ENCODE measurements at regions not wholly inside any gene's neighbourhood (a gene's known extent, or its start where the extent isn't known, plus 50 kb on each side); places are given as distances from the start of the nearest gene placed in this dataset.

GRCh38 chr12:114974333-114974732 lies 290.4 kb upstream of the TBX3 start:
- H3K36me3 Mint-ChIP-seq = no peaks in the 10 kb centered on the region
- H3K27ac Mint-ChIP-seq = no peak overlapping the region
- POLR2A ChIA-PET = no interaction called here
- ATAC-seq (no peak), DNase-seq (no peak)
- H3K4me3 Mint-ChIP-seq = no peak overlapping the region
- peaks cover 0 to 19% (median 8%) of the 10 kb centered on the region in 9 donors for H3K9me3 Mint-ChIP-seq
- H3K4me1 Mint-ChIP-seq = no peaks in the 10 kb centered on the region
- peaks cover 0 to 12% (median 0%) of the 10 kb centered on the region in 5 donors for H3K27me3 Mint-ChIP-seq

- POLR2A ChIA-PET = no interaction called here
- H3K4me1 Mint-ChIP-seq = no peaks in the 10 kb centered on the region
- no peak for DNase-seq
- no peak overlapping the region for H3K4me3 Mint-ChIP-seq
- no peak overlapping the region for H3K27ac Mint-ChIP-seq
- H3K36me3 Mint-ChIP-seq = no peaks in the 10 kb centered on the region
- peaks cover 0 to 12% (median 4%) of the 10 kb centered on the region in 9 donors for H3K9me3 Mint-ChIP-seq
- peaks cover 0 to 10% (median 0%) of the 10 kb centered on the region in 5 donors for H3K27me3 Mint-ChIP-seq
- ATAC-seq = no peak
Observed at GRCh38 chr12:114968727-114969126, 284.8 kb upstream of the TBX3 start.

- H3K4me3 Mint-ChIP-seq = no peak overlapping the region
- POLR2A ChIA-PET = no interaction called here
- H3K27ac Mint-ChIP-seq = no peak overlapping the region
- H3K27me3 Mint-ChIP-seq = peaks cover 0 to 10% (median 0%) of the 10 kb centered on the region in 5 donors
- H3K9me3 Mint-ChIP-seq = peaks cover 0 to 17% (median 2%) of the 10 kb centered on the region in 9 donors
- ATAC-seq = no peak
- no peak for DNase-seq
- H3K36me3 Mint-ChIP-seq = no peaks in the 10 kb centered on the region
- H3K4me1 Mint-ChIP-seq = no peaks in the 10 kb centered on the region
Observed at GRCh38 chr12:114967151-114967550, 283.2 kb upstream of the TBX3 start.

- DNase-seq (no peak), ATAC-seq (no peak)
- Mint-ChIP-seq H3K4me1 (no peaks in the 10 kb centered on the region), H3K4me3 (no peak overlapping the region), H3K36me3 (no peaks in the 10 kb centered on the region), H3K9me3 (peaks cover 0 to 17% (median 2%) of the 10 kb centered on the region in 9 donors), H3K27me3 (peaks cover 0 to 10% (median 0%) of the 10 kb centered on the region in 5 donors), H3K27ac (no peak overlapping the region)
- POLR2A ChIA-PET = no interaction called here
Observed at GRCh38 chr12:114964841-114965240, 280.9 kb upstream of the TBX3 start.

GRCh38 chr12:114963846-114964245 lies 279.9 kb upstream of the TBX3 start:
- Mint-ChIP-seq H3K27ac (no peak overlapping the region), H3K27me3 (peaks cover 0 to 3% (median 0%) of the 10 kb centered on the region in 5 donors), H3K4me3 (no peak overlapping the region), H3K36me3 (no peaks in the 10 kb centered on the region), H3K9me3 (peaks cover 0 to 9% (median 0%) of the 10 kb centered on the region in 9 donors), H3K4me1 (no peaks in the 10 kb centered on the region)
- DNase-seq = no peak
- ATAC-seq = no peak
- POLR2A ChIA-PET = no interaction called here

- POLR2A ChIA-PET = no interaction called here
- Mint-ChIP-seq H3K9me3 (peaks cover 0 to 9% (median 2%) of the 10 kb centered on the region in 9 donors), H3K36me3 (no peaks in the 10 kb centered on the region), H3K4me3 (no peak overlapping the region), H3K27ac (no peak overlapping the region), H3K4me1 (no peaks in the 10 kb centered on the region), H3K27me3 (peaks cover 0 to 6% (median 3%) of the 10 kb centered on the region in 5 donors)
- ATAC-seq = no peak
- DNase-seq = no peak
Observed at GRCh38 chr12:114961491-114961890, 277.5 kb upstream of the TBX3 start.

GRCh38 chr12:114958538-114958937 lies 274.6 kb upstream of the TBX3 start:
- no peak overlapping the region for H3K4me3 Mint-ChIP-seq
- peaks cover 0 to 9% (median 0%) of the 10 kb centered on the region in 9 donors for H3K9me3 Mint-ChIP-seq
- H3K27me3 Mint-ChIP-seq = peaks cover 0 to 10% (median 3%) of the 10 kb centered on the region in 5 donors
- H3K27ac Mint-ChIP-seq = no peak overlapping the region
- ATAC-seq = no peak
- POLR2A ChIA-PET = no interaction called here
- H3K4me1 Mint-ChIP-seq = no peaks in the 10 kb centered on the region
- no peaks in the 10 kb centered on the region for H3K36me3 Mint-ChIP-seq
- DNase-seq = no peak

GRCh38 chr12:114957225-114957624 lies 273.2 kb upstream of the TBX3 start:
- H3K27ac Mint-ChIP-seq = no peak overlapping the region
- ATAC-seq (no peak), DNase-seq (no peak)
- peaks cover 0 to 6% (median 0%) of the 10 kb centered on the region in 9 donors for H3K9me3 Mint-ChIP-seq
- no peaks in the 10 kb centered on the region for H3K4me1 Mint-ChIP-seq
- peaks cover 0 to 10% (median 3%) of the 10 kb centered on the region in 5 donors for H3K27me3 Mint-ChIP-seq
- POLR2A ChIA-PET = no interaction called here
- H3K36me3 Mint-ChIP-seq = no peaks in the 10 kb centered on the region
- H3K4me3 Mint-ChIP-seq = no peak overlapping the region

GRCh38 chr12:114955414-114956014 lies 271.5 kb upstream of the TBX3 start:
- H3K4me3 Mint-ChIP-seq = no peak overlapping the region
- DNase-seq = no peak
- peaks cover 0 to 10% (median 3%) of the 10 kb centered on the region in 5 donors for H3K27me3 Mint-ChIP-seq
- H3K27ac Mint-ChIP-seq = no peak overlapping the region
- no peak for ATAC-seq
- POLR2A ChIA-PET = no interaction called here
- H3K4me1 Mint-ChIP-seq = no peaks in the 10 kb centered on the region
- H3K9me3 Mint-ChIP-seq = peaks cover 0 to 6% (median 0%) of the 10 kb centered on the region in 9 donors
- no peaks in the 10 kb centered on the region for H3K36me3 Mint-ChIP-seq

GRCh38 chr12:114954511-114955055 lies 270.6 kb upstream of the TBX3 start:
- H3K4me1 Mint-ChIP-seq = no peaks in the 10 kb centered on the region
- ATAC-seq (no peak), DNase-seq (no peak)
- no peak overlapping the region for H3K4me3 Mint-ChIP-seq
- POLR2A ChIA-PET = no interaction called here
- no peaks in the 10 kb centered on the region for H3K36me3 Mint-ChIP-seq
- peaks cover 0 to 6% (median 0%) of the 10 kb centered on the region in 9 donors for H3K9me3 Mint-ChIP-seq
- no peak overlapping the region for H3K27ac Mint-ChIP-seq
- peaks cover 0 to 10% (median 3%) of the 10 kb centered on the region in 5 donors for H3K27me3 Mint-ChIP-seq

- Mint-ChIP-seq H3K36me3 (no peaks in the 10 kb centered on the region), H3K9me3 (peaks cover 0 to 6% (median 0%) of the 10 kb centered on the region in 9 donors), H3K4me3 (no peak overlapping the region), H3K27me3 (peaks cover 0 to 10% (median 3%) of the 10 kb centered on the region in 5 donors), H3K4me1 (no peaks in the 10 kb centered on the region), H3K27ac (no peak overlapping the region)
- POLR2A ChIA-PET = no interaction called here
- no peak for DNase-seq
- no peak for ATAC-seq
Observed at GRCh38 chr12:114952573-114953271, 268.7 kb upstream of the TBX3 start.

GRCh38 chr12:114949058-114949820 lies 265.3 kb upstream of the TBX3 start:
- no peak for ATAC-seq
- POLR2A ChIA-PET = no interaction called here

GRCh38 chr12:114945351-114945750 lies 261.4 kb upstream of the TBX3 start:
- Mint-ChIP-seq H3K9me3 (peaks cover 0 to 13% (median 0%) of the 10 kb centered on the region in 9 donors), H3K36me3 (peaks cover 0 to 5% (median 0%) of the 10 kb centered on the region in 3 donors), H3K4me1 (no peaks in the 10 kb centered on the region), H3K4me3 (no peak overlapping the region), H3K27me3 (peaks cover 0 to 6% (median 0%) of the 10 kb centered on the region in 5 donors), H3K27ac (no peak overlapping the region)
- no peak for DNase-seq
- no peak for ATAC-seq
- POLR2A ChIA-PET = no interaction called here

More at GRCh38 chr12:114949058-114949820, 265.3 kb upstream of the TBX3 start:
- peaks cover 0 to 2% (median 0%) of the 10 kb centered on the region in 9 donors for H3K9me3 Mint-ChIP-seq
- H3K36me3 Mint-ChIP-seq = no peaks in the 10 kb centered on the region
- H3K4me3 Mint-ChIP-seq = no peak overlapping the region
- H3K27me3 Mint-ChIP-seq = peaks cover 0 to 5% (median 0%) of the 10 kb centered on the region in 5 donors
- H3K27ac Mint-ChIP-seq = no peak overlapping the region
- DNase-seq = no peak
- no peaks in the 10 kb centered on the region for H3K4me1 Mint-ChIP-seq
